A673 (cell line): ENCODE measurements at regions not wholly inside any gene's neighbourhood (a gene's known extent, or its start where the extent isn't known, plus 50 kb on each side); places are given as distances from the start of the nearest gene placed in this dataset.
"Not testable (repeated sequence)": the region's sequence is repeated elsewhere in the genome, so short reads cannot be mapped to it uniquely, and the experiment has no call there.

Source experiments
- EZH2 ChIP-seq: fragments of 200-600 bp; sonication (generic); IDR thresholded peaks from 2 replicates; pipeline ENCODE4 v1.6.1; 2017; ENCODE audit warnings: borderline replicate concordance, low read depth, mild to moderate bottlenecking, mixed read lengths, antibody characterized with exemption, low read length; ENCODE audit not compliant: poor library complexity, severe bottlenecking
- TF ChIP-seq, protein P1 (sequence below): fragments of 300-800, 200-600 bp; sonication (generic); conservative IDR thresholded peaks from 2 replicates; pipeline ENCODE4 v1.5.1; 2017; ENCODE audit warnings: low read depth, mild to moderate bottlenecking, antibody characterized with exemption, low read length, moderate library complexity, mixed read lengths

DNA sequence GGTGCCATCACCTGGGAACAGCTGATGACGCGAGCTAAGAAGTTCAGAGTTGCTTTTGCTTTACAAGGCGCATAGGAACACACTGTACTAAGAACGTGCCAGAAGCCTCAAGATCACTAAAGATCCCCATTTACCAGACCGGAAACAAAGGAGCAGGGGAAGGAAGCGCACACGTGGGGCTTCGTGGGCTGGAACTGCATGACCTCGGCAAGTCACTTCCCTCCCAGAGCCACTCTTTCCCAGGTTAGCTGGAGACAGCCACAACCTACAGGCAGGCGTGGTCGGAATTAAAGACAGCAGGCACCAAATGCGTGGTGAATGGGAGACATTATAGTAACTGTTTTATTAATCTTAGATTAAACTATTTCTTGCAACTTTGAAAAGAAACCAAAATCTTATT lies 154.9 kb upstream of the IQSEC1 start:
- TF ChIP-seq, protein P1, sequence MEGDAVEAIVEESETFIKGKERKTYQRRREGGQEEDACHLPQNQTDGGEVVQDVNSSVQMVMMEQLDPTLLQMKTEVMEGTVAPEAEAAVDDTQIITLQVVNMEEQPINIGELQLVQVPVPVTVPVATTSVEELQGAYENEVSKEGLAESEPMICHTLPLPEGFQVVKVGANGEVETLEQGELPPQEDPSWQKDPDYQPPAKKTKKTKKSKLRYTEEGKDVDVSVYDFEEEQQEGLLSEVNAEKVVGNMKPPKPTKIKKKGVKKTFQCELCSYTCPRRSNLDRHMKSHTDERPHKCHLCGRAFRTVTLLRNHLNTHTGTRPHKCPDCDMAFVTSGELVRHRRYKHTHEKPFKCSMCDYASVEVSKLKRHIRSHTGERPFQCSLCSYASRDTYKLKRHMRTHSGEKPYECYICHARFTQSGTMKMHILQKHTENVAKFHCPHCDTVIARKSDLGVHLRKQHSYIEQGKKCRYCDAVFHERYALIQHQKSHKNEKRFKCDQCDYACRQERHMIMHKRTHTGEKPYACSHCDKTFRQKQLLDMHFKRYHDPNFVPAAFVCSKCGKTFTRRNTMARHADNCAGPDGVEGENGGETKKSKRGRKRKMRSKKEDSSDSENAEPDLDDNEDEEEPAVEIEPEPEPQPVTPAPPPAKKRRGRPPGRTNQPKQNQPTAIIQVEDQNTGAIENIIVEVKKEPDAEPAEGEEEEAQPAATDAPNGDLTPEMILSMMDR = not testable (repeated sequence)
- not testable (repeated sequence) for TF ChIP-seq EZH2
